GM21360 (cell line): ENCODE measurements at regions not wholly inside any gene's neighbourhood (a gene's known extent, or its start where the extent isn't known, plus 50 kb on each side); places are given as distances from the start of the nearest gene placed in this dataset.

Experiments
- ATAC-seq: cut with Tn5 transposase; IDR thresholded peaks from one replicate; pipeline ENCODE4 v1.9.1; 2021; ENCODE audit warnings: mild to moderate bottlenecking, moderate library complexity; ENCODE audit not compliant: unreplicated experiment

- no peak for ATAC-seq
Observed at GRCh38 chr3:67733269-67733950, 79.0 kb upstream of the SUCLG2 start.

- no peak for ATAC-seq
Observed at GRCh38 chr3:67724434-67724833, 70.0 kb upstream of the SUCLG2 start.

- ATAC-seq = no peak
Observed at GRCh38 chr3:67723863-67724262, 69.5 kb upstream of the SUCLG2 start.

DNA sequence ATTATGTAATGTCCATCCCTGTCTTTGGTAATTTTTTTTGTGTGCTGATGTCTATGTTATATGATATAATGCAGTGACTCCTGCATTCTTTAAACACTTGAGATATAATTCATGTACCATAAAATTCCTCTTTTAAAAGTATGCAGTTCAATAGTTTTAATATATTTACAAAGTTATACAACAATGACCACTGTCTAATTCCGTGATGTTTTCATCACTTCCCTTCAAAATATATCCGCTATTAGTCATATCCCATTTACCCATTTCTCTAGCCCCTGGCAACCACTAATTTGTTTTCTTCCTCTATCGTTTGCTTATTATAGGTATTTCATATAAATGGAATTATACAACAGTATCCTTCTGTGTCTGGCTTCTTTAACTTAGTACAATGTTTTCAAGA is 64.9 kb upstream of the SUCLG2 start:
- no peak for ATAC-seq

- ATAC-seq = no peak
Observed at GRCh38 chr3:67715971-67716370, 61.6 kb upstream of the SUCLG2 start.

GRCh38 chr3:67713764-67714469 is 59.5 kb upstream of the SUCLG2 start:
- ATAC-seq = no peak

DNA sequence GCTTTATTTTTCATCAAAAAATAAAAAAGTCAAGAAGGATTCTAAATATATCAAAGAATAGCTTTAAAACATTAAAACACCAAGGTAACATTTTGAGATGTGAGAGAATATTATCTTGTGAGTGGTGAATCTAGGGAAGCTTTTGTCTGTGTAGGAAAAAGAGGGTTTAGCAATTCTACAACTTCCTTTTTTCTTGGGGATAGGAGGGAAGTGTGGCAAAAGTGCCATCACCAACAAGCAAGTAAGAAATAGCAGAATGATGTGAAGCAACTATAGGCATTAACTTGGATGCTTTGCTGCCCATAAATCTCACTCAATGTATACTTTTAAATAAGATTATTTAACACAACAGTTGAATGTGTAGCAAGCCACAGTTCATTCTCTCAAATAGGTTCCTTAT is 57.8 kb upstream of the SUCLG2 start:
- no peak for ATAC-seq

DNA sequence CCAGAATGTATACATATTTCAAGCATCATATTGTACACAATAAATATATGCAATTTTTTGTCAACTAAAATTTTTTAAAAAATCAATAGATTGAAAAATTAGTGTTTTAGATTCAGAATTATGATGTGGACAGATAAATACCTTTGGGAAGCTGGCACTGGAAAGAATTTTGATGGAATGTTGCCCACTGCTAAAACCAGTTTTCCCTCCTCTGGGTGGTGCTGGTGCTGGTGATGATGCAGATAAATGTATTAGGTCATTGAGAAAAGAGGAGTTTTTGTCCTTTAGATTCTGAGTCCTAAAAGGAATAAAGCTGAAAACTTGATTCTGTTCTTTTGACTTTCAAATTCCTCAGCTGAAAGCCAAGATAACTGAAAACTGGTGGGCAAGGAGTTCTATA is 56.0 kb upstream of the SUCLG2 start:
- no peak for ATAC-seq

GRCh38 chr3:67706934-67707333 is 52.5 kb upstream of the SUCLG2 start:
- ATAC-seq = no peak

DNA sequence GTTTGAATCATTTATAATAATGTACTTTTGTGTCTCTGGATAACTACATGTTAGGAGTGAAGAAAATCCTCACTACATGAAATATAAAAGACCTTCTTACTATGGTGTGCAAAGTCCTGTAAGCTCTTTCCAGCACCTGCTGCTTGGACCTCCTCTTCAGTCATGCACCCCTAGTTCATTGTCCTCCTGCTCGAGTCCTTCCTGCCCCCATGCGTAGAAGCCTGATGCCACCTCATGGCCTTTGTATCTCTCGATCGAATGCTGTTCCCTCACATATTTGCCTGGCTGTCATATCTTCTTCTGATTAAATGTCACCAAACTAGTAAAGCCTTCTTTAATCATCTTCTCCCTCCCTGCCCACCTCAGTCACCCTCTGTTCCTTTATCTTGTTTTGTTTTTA is 49.9 kb upstream of the SUCLG2 start:
- ATAC-seq = no peak
